HepG2 (cell line): ENCODE measurements at regions not wholly inside any gene's neighbourhood (a gene's known extent, or its start where the extent isn't known, plus 50 kb on each side); places are given as distances from the start of the nearest gene placed in this dataset.

Source experiments
- CTCF ChIP-seq: sonication (generic); formaldehyde crosslinking; IDR thresholded peaks from 2 replicates; pipeline ENCODE4 v1.5.0; 2020; ENCODE audit warnings: mild to moderate bottlenecking, missing genetic modification reagents, moderate library complexity
- EP300 ChIP-seq, 3 experiments: sonication (generic) in 1 of 3; formaldehyde crosslinking in 1 of 3; IDR thresholded peaks; 2 replicates each; pipeline versions ENCODE4 v1.5.1 to v1.6.1; 2011 to 2020; ENCODE audit warnings: low read depth in 2 of 3, low read length in 2 of 3, borderline replicate concordance in 1 of 3, improper control_type of control experiment in 1 of 3, mild to moderate bottlenecking in 1 of 3, missing genetic modification reagents in 1 of 3, moderate library complexity in 1 of 3
- KAT2B ChIP-seq: fragments of 150-350 bp; IDR thresholded peaks from 2 replicates; pipeline ENCODE4 v1.6.1; 2014; ENCODE audit warnings: low read depth, low read length, borderline replicate concordance
- KLF11 ChIP-seq: IDR thresholded peaks from 2 replicates; pipeline ENCODE4 v1.6.1; 2016; ENCODE audit warnings: missing compliant biosample characterization
- MTF1 ChIP-seq: sonication (generic); formaldehyde crosslinking; IDR thresholded peaks from 2 replicates; pipeline ENCODE4 v1.5.0; 2020; ENCODE audit warnings: missing genetic modification reagents
- ZBTB7A ChIP-seq: sonication (generic); formaldehyde crosslinking; IDR thresholded peaks from 2 replicates; pipeline ENCODE4 v1.8.0; 2022; ENCODE audit warnings: mild to moderate bottlenecking, missing genetic modification reagents
- ZNF577 ChIP-seq: sonication (generic); formaldehyde crosslinking; IDR thresholded peaks from 2 replicates; pipeline ENCODE4 v1.4.0; 2020; ENCODE audit warnings: mild to moderate bottlenecking, low read depth, missing genetic modification reagents, borderline replicate concordance

GRCh38 chr11:127737499-127737898 is 736.9 kb upstream of the KIRREL3 start:
- TF ChIP-seq ZBTB7A (CRISPR knock-in tag) (no peak), EP300 (IDR thresholded peaks at IDR 0.05; ENCODE audit: low read depth in 2 of 2, low read length in 2 of 2) (no peak), EP300 (CRISPR knock-in tag; IDR thresholded peaks at IDR 0.05; ENCODE audit: borderline replicate concordance) (no peak), ZNF577 (CRISPR knock-in tag) (no peak), KAT2B (no peak), MTF1 (CRISPR knock-in tag) (no peak), CTCF (no peak), KLF11 (CRISPR knock-in tag) (no peak)
